SK-N-SH (cell line): ENCODE measurements at regions not wholly inside any gene's neighbourhood (a gene's known extent, or its start where the extent isn't known, plus 50 kb on each side); places are given as distances from the start of the nearest gene placed in this dataset.
A peak's percentile ranks its signal among the peaks of the same experiment; 100 is the strongest.

Experiments used
- CTCF ChIA-PET: fragments of 300-600, 350-600 bp; formaldehyde crosslinking; extraction: SDS; loops from one replicate; lab custom pipeline; 2021; lab: Yijun Ruan, JAX
- POLR2A ChIA-PET: fragments of 350-600 bp; sonication (Branson Sonifier 250); formaldehyde crosslinking; extraction: SDS; loops from one replicate; lab custom pipeline; 2020; ENCODE audit warnings: antibody characterized with exemption, inconsistent platforms; lab: Yijun Ruan, JAX
- DNase-seq: peaks from one replicate; pipeline ENCODE4 v3.0.0; 2012
- H2AFZ ChIP-seq: fragments of 200-600 bp; sonication (generic); 2 replicates; pipeline ENCODE4 v1.8.1; 2016; ENCODE audit warnings: antibody characterized with exemption, mild to moderate bottlenecking, low read depth
- H3F3A ChIP-seq: fragments of 200-600 bp; sonication (generic); replicated peaks from 2 replicates; pipeline ENCODE3; 2016; ENCODE audit warnings: antibody characterized with exemption, mild to moderate bottlenecking; ENCODE audit not compliant: insufficient read depth
- H3K27ac ChIP-seq, 2 experiments: fragments of 200-500 bp in 1 of 2; fragments of 200-600 bp in 1 of 2; sonication (Bioruptor generic) in 1 of 2; sonication (generic), shearing (Covaris generic) in 1 of 2; 2 replicates each; pipeline versions ENCODE4 v1.5.1 to v1.6.1; 2014 to 2016; ENCODE audit warnings: low read depth in 2 of 2, inconsistent platforms in 1 of 2, low read length in 1 of 2, mild to moderate bottlenecking in 1 of 2, mixed read lengths in 1 of 2
- H3K27me3 ChIP-seq: fragments of 200-600 bp; sonication (generic), shearing (Covaris generic); 2 replicates; pipeline ENCODE4 v1.6.1; 2016; ENCODE audit warnings: mixed run types; ENCODE audit not compliant: insufficient read depth
- H3K36me3 ChIP-seq, 2 experiments: fragments of 200-500 bp in 1 of 2; fragments of 200-600 bp in 1 of 2; sonication (Bioruptor generic) in 1 of 2; sonication (generic) in 1 of 2; replicated peaks in 1 of 2; 2 replicates each; pipeline versions ENCODE3 to v1.5.1; 2014 to 2016; ENCODE audit warnings: low read length in 1 of 2, mild to moderate bottlenecking in 1 of 2; ENCODE audit not compliant: insufficient read depth in 2 of 2, control insufficient read depth in 1 of 2
- H3K4me1 ChIP-seq, 2 experiments: fragments of 200-500 bp in 1 of 2; fragments of 200-600 bp in 1 of 2; sonication (Bioruptor generic) in 1 of 2; sonication (generic), shearing (Covaris generic) in 1 of 2; 2 replicates each; pipeline versions ENCODE4 v1.5.1 to v1.6.1; 2014 to 2016; ENCODE audit warnings: low read depth in 1 of 2, low read length in 1 of 2, mixed run types in 1 of 2; ENCODE audit not compliant: insufficient read depth in 2 of 2, control insufficient read depth in 1 of 2
- H3K4me2 ChIP-seq: fragments of 200-600 bp; sonication (generic), shearing (Covaris generic); 2 replicates; pipeline ENCODE4 v1.6.1; 2017; ENCODE audit warnings: mixed run types
- H3K4me3 ChIP-seq, 2 experiments: fragments of 200-500 bp in 1 of 2; fragments of 200-600 bp in 1 of 2; sonication (Bioruptor generic) in 1 of 2; sonication (generic), shearing (Covaris generic) in 1 of 2; 2 replicates each; pipeline versions ENCODE4 v1.5.1 to v1.8.1; 2014 to 2016; ENCODE audit warnings: low read depth in 2 of 2, inconsistent platforms in 1 of 2, low read length in 1 of 2, mild to moderate bottlenecking in 1 of 2, mixed read lengths in 1 of 2, moderate library complexity in 1 of 2
- H3K79me2 ChIP-seq: fragments of 200-600 bp; sonication (generic); 2 replicates; pipeline ENCODE4 v1.8.1; 2017; ENCODE audit warnings: mild to moderate bottlenecking; ENCODE audit not compliant: insufficient read depth
- H3K9ac ChIP-seq: fragments of 200-600 bp; sonication (generic); 2 replicates; pipeline ENCODE4 v1.6.1; 2017; ENCODE audit warnings: mixed run types
- H3K9me2 ChIP-seq: fragments of 200-600 bp; sonication (generic); 2 replicates; pipeline ENCODE4 v1.6.1; 2017; ENCODE audit warnings: mixed run types
- H3K9me3 ChIP-seq: fragments of 200-600 bp; sonication (generic); 2 replicates; pipeline ENCODE4 v1.6.1; 2017; ENCODE audit warnings: mixed run types, mild to moderate bottlenecking, moderate library complexity
- H4K20me1 ChIP-seq: fragments of 200-600 bp; sonication (generic); 2 replicates; pipeline ENCODE4 v1.6.1; 2017; ENCODE audit warnings: mild to moderate bottlenecking, mixed run types; ENCODE audit not compliant: insufficient read depth
- ELF1 ChIP-seq: IDR thresholded peaks from 2 replicates; pipeline ENCODE4 v1.4.0; 2012
- EZH2phosphoT487 ChIP-seq: fragments of 200-600 bp; sonication (generic); IDR thresholded peaks from 2 replicates; pipeline ENCODE4 v1.6.1; 2017; ENCODE audit warnings: low read depth, mixed run types, mild to moderate bottlenecking, antibody characterized with exemption, moderate library complexity, borderline replicate concordance
- FOSL2 ChIP-seq: IDR thresholded peaks from 2 replicates; pipeline ENCODE4 v1.4.0; 2012; ENCODE audit warnings: low read depth, mild to moderate bottlenecking, moderate library complexity, borderline replicate concordance
- FOXJ3 ChIP-seq: sonication (generic); formaldehyde crosslinking; IDR thresholded peaks from 2 replicates; pipeline ENCODE4 v1.5.1; 2020; ENCODE audit warnings: mild to moderate bottlenecking, missing genetic modification reagents
- GABPA ChIP-seq: IDR thresholded peaks from 2 replicates; pipeline ENCODE4 v1.4.0; 2012; ENCODE audit warnings: low read depth, mild to moderate bottlenecking
- JUND ChIP-seq: IDR thresholded peaks from 2 replicates; pipeline ENCODE4 v1.4.0; 2012
- MEF2A ChIP-seq: IDR thresholded peaks from 2 replicates; pipeline ENCODE4 v1.4.0; 2012; ENCODE audit warnings: low read depth, borderline replicate concordance
- MXI1 ChIP-seq: IDR thresholded peaks from 2 replicates; pipeline ENCODE4 v1.6.1; 2012; ENCODE audit warnings: mild to moderate bottlenecking, low read depth, low read length, improper control_type of control experiment
- NFIC ChIP-seq: IDR thresholded peaks from 2 replicates; pipeline ENCODE4 v1.4.0; 2012; ENCODE audit warnings: borderline replicate concordance
- NRF1 ChIP-seq: IDR thresholded peaks from 2 replicates; pipeline ENCODE4 v1.6.1; 2012; ENCODE audit warnings: low read depth, mild to moderate bottlenecking, low read length
- RAD21 ChIP-seq: IDR thresholded peaks from 2 replicates; pipeline ENCODE4 v1.6.1; 2012; ENCODE audit warnings: mild to moderate bottlenecking, low read length
- RCOR1 ChIP-seq: fragments of 150-350 bp; IDR thresholded peaks from 2 replicates; pipeline ENCODE4 v1.6.1; 2017; ENCODE audit warnings: antibody characterized with exemption, low read length
- RXRA ChIP-seq: IDR thresholded peaks from 2 replicates; pipeline ENCODE4 v1.4.0; 2012; ENCODE audit warnings: low read depth, mild to moderate bottlenecking, borderline replicate concordance
- SMC3 ChIP-seq: IDR thresholded peaks from 2 replicates; pipeline ENCODE4 v1.6.1; 2012; ENCODE audit warnings: low read depth, low read length, improper control_type of control experiment
- YY1 ChIP-seq: IDR thresholded peaks from 2 replicates; pipeline ENCODE4 v1.4.0; 2012; ENCODE audit warnings: low read depth, mild to moderate bottlenecking
- WGBS: methylation state at CpG from one replicate; pipeline ENCODE4 v1.1.6; 2017; ENCODE audit warnings: low lambda C conversion rate; 5-methylcytosine and 5-hydroxymethylcytosine counted together
- TF ChIP-seq, protein P1 (sequence below): IDR thresholded peaks from 2 replicates; pipeline ENCODE4 v1.4.0; 2012; ENCODE audit warnings: low read depth, borderline replicate concordance
- TF ChIP-seq, protein P2 (sequence below): IDR thresholded peaks from 2 replicates; pipeline ENCODE4 v1.4.0; 2012; ENCODE audit warnings: low read depth, borderline replicate concordance

DNA sequence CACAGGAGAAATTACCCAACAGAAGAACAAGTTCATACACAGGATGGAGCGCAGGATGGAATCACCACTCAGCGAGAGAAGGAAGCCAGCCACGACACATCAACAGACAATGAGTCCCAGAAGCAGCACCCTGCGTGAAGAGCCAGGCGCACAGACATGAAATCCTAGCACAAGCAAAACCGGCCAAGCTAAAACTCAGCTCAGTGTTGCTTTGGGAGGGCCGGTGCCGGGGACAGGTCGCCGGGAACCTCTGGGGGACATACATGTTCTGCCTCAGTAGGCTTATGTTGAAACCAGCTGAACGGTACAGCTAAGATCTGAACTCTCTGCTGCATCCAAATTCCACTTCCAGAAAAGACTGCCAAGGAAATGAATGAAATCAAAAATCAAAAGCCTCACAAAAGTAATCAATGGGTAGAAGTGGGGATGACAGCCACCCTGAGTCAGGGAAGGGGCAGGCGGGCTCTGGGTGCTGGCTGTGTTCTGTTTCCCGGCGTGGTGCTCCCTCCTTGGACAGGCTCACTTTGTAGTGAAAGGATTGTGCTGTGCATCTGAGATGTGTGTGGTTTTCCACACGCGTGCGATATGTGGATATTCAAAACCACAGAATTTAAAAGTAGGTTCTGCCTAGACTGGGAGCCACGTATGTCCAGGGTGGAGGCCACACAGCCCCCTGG lies 114.7 kb downstream of the PDGFA start:
- TF ChIP-seq, protein P1, sequence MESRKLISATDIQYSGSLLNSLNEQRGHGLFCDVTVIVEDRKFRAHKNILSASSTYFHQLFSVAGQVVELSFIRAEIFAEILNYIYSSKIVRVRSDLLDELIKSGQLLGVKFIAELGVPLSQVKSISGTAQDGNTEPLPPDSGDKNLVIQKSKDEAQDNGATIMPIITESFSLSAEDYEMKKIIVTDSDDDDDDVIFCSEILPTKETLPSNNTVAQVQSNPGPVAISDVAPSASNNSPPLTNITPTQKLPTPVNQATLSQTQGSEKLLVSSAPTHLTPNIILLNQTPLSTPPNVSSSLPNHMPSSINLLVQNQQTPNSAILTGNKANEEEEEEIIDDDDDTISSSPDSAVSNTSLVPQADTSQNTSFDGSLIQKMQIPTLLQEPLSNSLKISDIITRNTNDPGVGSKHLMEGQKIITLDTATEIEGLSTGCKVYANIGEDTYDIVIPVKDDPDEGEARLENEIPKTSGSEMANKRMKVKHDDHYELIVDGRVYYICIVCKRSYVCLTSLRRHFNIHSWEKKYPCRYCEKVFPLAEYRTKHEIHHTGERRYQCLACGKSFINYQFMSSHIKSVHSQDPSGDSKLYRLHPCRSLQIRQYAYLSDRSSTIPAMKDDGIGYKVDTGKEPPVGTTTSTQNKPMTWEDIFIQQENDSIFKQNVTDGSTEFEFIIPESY = no peak
- TF ChIP-seq SMC3 = no peak
- no peak for TF ChIP-seq NRF1
- no peak for TF ChIP-seq JUND
- TF ChIP-seq RXRA = no peak
- TF ChIP-seq, protein P2, sequence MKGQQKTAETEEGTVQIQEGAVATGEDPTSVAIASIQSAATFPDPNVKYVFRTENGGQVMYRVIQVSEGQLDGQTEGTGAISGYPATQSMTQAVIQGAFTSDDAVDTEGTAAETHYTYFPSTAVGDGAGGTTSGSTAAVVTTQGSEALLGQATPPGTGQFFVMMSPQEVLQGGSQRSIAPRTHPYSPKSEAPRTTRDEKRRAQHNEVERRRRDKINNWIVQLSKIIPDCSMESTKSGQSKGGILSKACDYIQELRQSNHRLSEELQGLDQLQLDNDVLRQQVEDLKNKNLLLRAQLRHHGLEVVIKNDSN = no peak
- no peak for TF ChIP-seq NFIC
- no peak for TF ChIP-seq RCOR1
- ChIA-PET CTCF (interaction anchor here (0.8 to 1.1 kb wide), 2 partner anchors 12 to 82 kb away, joined by 3 read pairs; no protein-coding TSS in a partner anchor), POLR2A (no interaction called here)
- no peak for DNase-seq
- Histone ChIP-seq H4K20me1 (no peaks in the 10 kb centered on the region), H3K9me2 (no peaks in the 10 kb centered on the region), H3F3A (no peaks in the 10 kb centered on the region), H3K27ac (no peak overlapping the region), H3K79me2 (no peaks in the 10 kb centered on the region), H3K4me2 (no peak overlapping the region), H3K9me3 (no peaks in the 10 kb centered on the region), H3K36me3 (no peaks in the 10 kb centered on the region), H3K4me1 (no peaks in the 10 kb centered on the region; a peak in 1 of 4 replicates), H3K4me3 (no peak overlapping the region), H3K27me3 (peaks cover 62% of the 10 kb centered on the region), H2AFZ (no peak overlapping the region), H3K9ac (no peak overlapping the region)
- 61% methylated on average over 17 of the region's 18 CpGs for WGBS

DNA sequence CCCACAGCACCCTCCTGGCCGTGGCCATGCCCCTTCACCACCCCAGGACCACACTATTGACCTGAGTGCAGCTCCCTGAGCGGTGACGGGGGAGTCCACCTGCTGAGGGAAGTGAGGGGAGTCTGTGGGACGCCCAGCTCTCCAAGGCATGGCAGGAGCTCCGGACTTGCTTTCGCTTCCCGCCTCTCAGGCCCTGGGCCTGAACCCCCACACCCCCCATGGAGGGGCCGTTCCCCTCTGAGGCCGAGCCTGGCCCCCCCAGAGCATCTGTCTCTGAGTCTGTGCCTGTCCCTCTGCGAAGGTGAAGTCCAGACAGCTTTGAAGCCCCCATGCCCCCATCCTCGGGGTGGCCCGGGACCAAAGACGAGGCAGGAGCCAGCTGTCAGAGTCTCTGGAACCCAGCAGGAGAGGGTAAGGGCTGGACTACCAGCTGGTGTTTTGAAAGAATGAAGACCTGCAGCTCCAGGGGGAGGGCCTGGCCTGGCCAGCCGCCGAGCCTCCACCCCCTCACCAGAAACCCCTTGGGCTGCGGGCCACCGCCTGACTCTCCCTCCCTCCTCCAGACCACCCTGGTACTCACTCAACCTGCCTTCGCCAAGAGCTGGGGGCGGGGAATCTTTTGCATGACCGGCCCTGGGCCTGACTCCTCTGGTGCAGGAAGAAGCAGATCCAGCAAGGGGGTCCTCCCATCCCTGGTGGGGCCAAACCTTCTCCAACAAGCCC lies 114.0 kb downstream of the PDGFA start:
- CTCF ChIA-PET = interaction anchor here (1.1 kb wide), 1 partner anchor 11 kb away, joined by 3 read pairs; no protein-coding TSS in a partner anchor
- POLR2A ChIA-PET = no interaction called here
- no peak for TF ChIP-seq ELF1
- TF ChIP-seq FOSL2 = no peak
- no peak for TF ChIP-seq RAD21
- TF ChIP-seq RXRA = no peak
- TF ChIP-seq FOXJ3 (CRISPR knock-in tag) = no peak
- TF ChIP-seq MEF2A = no peak
- TF ChIP-seq JUND = no peak
- TF ChIP-seq YY1 = no peak
- no peak for TF ChIP-seq EZH2phosphoT487
- TF ChIP-seq GABPA = no peak
- TF ChIP-seq MXI1 = no peak
- TF ChIP-seq, protein P2 = no peak

More for the DNA sequence above, 114.0 kb downstream of the PDGFA start:
- no peaks in the 10 kb centered on the region for H3K36me3 ChIP-seq
- no peak overlapping the region for H3K9ac ChIP-seq
- H3K9me2 ChIP-seq = no peaks in the 10 kb centered on the region
- H3K9me3 ChIP-seq = no peaks in the 10 kb centered on the region
- H3K79me2 ChIP-seq = no peaks in the 10 kb centered on the region
- no peak overlapping the region for H2AFZ ChIP-seq
- no peaks in the 10 kb centered on the region for H3K4me1 ChIP-seq
- WGBS = 19% methylated on average over 17 of the region's 20 CpGs
- H4K20me1 ChIP-seq = no peaks in the 10 kb centered on the region
- no peak overlapping the region for H3K27ac ChIP-seq
- H3K4me2 ChIP-seq = no peak overlapping the region
- DNase-seq = peak; percentile 43
- H3F3A ChIP-seq = no peaks in the 10 kb centered on the region
- peaks cover 62% of the 10 kb centered on the region for H3K27me3 ChIP-seq
- H3K4me3 ChIP-seq = no peak overlapping the region
